Peyer's patch (tissue), 4 donors: ENCODE measurements at regions not wholly inside any gene's neighbourhood (a gene's known extent, or its start where the extent isn't known, plus 50 kb on each side); places are given as distances from the start of the nearest gene placed in this dataset.

ENCODE experiments used
- DNase-seq, 3 donors: peaks; one replicate each; pipeline ENCODE4 v3.0.0-alpha.2; 2017 to 2019
- H3K27ac ChIP-seq, 4 donors: fragments of 200-600 bp; sonication (generic); one replicate each; pipeline ENCODE4 v1.5.1; 2016 to 2019
- H3K27me3 ChIP-seq, 2 donors: fragments of 200-600 bp; sonication (generic); one replicate each; pipeline ENCODE4 v1.5.1; 2019
- H3K36me3 ChIP-seq, 3 donors: fragments of 200-600 bp; sonication (generic); one replicate each; pipeline ENCODE4 v1.5.1; 2016 to 2019
- H3K4me1 ChIP-seq, 4 donors: fragments of 200-600 bp; sonication (generic); one replicate each; pipeline ENCODE4 v1.5.1; 2016 to 2019
- H3K4me3 ChIP-seq, 4 donors: fragments of 200-600 bp; sonication (generic); 1 replicate in 3 of 4; 2 replicates in 1 of 4; pipeline ENCODE4 v1.5.1; 2016 to 2019; ENCODE audit warnings: mild to moderate bottlenecking in 1 of 4
- H3K9me3 ChIP-seq, 4 donors: fragments of 200-600 bp; sonication (generic); one replicate each; pipeline ENCODE4 v1.5.1; 2016 to 2019; ENCODE audit warnings: mild to moderate bottlenecking in 1 of 4
- POLR2A ChIP-seq, 2 donors: fragments of 450-650 bp; IDR thresholded peaks; one replicate each; pipeline ENCODE4 v1.5.1; 2017; ENCODE audit warnings: antibody characterized with exemption in 2 of 2, mild to moderate bottlenecking in 2 of 2, moderate library complexity in 2 of 2
- TF ChIP-seq, protein P1 (sequence below), 6 experiments: fragments of 450-650 bp in 4 of 6; fragments of 200-600 bp in 2 of 6; sonication (generic) in 1 of 6; IDR thresholded peaks; one replicate each; pipeline ENCODE4 v1.5.1; 2017 to 2019; ENCODE audit warnings: antibody characterized with exemption in 6 of 6, mild to moderate bottlenecking in 3 of 6, moderate library complexity in 1 of 6

- H3K9me3 ChIP-seq = peaks cover 0 to 6% (median 2%) of the 10 kb centered on the region in 4 donors
- no peaks in the 10 kb centered on the region for H3K36me3 ChIP-seq
- H3K27ac ChIP-seq = no peak overlapping the region
Measured at GRCh38 chr6:148064406-148065134, 278.1 kb upstream of the SASH1 start.

GRCh38 chr6:148068437-148069061 is 274.1 kb upstream of the SASH1 start:
- Histone ChIP-seq H3K36me3 (no peaks in the 10 kb centered on the region), H3K27ac (no peak overlapping the region), H3K27me3 (no peaks in the 10 kb centered on the region), H3K9me3 (no peaks in the 10 kb centered on the region), H3K4me3 (no peak overlapping the region), H3K4me1 (no peaks in the 10 kb centered on the region)
- TF ChIP-seq, protein P1, sequence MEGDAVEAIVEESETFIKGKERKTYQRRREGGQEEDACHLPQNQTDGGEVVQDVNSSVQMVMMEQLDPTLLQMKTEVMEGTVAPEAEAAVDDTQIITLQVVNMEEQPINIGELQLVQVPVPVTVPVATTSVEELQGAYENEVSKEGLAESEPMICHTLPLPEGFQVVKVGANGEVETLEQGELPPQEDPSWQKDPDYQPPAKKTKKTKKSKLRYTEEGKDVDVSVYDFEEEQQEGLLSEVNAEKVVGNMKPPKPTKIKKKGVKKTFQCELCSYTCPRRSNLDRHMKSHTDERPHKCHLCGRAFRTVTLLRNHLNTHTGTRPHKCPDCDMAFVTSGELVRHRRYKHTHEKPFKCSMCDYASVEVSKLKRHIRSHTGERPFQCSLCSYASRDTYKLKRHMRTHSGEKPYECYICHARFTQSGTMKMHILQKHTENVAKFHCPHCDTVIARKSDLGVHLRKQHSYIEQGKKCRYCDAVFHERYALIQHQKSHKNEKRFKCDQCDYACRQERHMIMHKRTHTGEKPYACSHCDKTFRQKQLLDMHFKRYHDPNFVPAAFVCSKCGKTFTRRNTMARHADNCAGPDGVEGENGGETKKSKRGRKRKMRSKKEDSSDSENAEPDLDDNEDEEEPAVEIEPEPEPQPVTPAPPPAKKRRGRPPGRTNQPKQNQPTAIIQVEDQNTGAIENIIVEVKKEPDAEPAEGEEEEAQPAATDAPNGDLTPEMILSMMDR (IDR thresholded peaks at IDR 0.05) = no peak
- no peak for TF ChIP-seq POLR2A (IDR thresholded peaks at IDR 0.05)
- DNase-seq = no peak

More at GRCh38 chr6:148064406-148065134, 278.1 kb upstream of the SASH1 start:
- TF ChIP-seq POLR2A (IDR thresholded peaks at IDR 0.05) = no peak
- TF ChIP-seq, protein P1 (IDR thresholded peaks at IDR 0.05) = no peak
- no peaks in the 10 kb centered on the region for H3K27me3 ChIP-seq
- no peak for DNase-seq
- H3K4me1 ChIP-seq = no peaks in the 10 kb centered on the region
- H3K4me3 ChIP-seq = no peak overlapping the region

DNA sequence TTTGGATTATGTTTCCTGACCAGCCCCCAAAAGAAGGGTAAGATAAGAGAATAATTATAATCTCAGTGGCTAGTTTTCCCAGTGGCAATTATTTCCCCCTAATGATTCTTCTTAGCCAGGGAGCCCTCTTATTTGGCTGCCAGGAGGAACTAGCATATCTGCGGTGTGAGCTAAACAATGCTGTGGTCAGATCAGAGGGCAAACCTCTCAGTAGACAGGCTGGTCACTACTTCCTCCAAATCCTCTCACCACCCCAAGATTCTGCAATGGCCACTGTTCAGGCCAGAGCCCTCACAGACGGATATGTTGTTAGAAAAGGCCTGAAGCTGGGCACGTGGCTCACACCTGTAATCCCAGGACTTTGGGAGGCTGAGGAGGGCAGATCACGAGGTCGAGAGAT is 273.4 kb upstream of the SASH1 start:
- Histone ChIP-seq H3K4me1 (no peaks in the 10 kb centered on the region), H3K36me3 (no peaks in the 10 kb centered on the region), H3K9me3 (no peaks in the 10 kb centered on the region), H3K27me3 (no peaks in the 10 kb centered on the region), H3K4me3 (no peak overlapping the region), H3K27ac (no peak overlapping the region)
- TF ChIP-seq, protein P1 (IDR thresholded peaks at IDR 0.05) = no peak
- TF ChIP-seq POLR2A (IDR thresholded peaks at IDR 0.05) = no peak
- no peak for DNase-seq

DNA sequence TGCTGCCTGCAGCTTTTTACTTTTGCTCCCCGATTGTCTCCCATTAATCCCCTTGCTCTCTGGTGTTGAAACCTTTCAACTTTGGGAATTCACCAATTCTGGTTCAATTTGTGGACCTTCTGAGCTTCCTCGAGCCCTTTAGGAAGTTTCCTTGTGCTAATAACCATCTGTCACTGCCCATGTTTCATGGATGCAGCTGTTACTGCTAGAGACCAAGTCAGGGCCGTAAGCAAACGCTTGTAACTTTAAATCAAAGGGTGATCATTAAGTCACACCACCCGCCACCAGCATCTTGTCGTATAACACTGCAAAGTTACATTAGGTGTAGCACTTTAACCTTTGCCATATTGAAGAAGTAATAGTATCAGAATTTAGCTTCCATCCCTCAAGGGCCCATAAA is 268.3 kb upstream of the SASH1 start:
- no peak for TF ChIP-seq POLR2A (IDR thresholded peaks at IDR 0.05)
- H3K4me3 ChIP-seq = no peak overlapping the region
- no peaks in the 10 kb centered on the region for H3K27me3 ChIP-seq
- DNase-seq = no peak
- H3K4me1 ChIP-seq = no peaks in the 10 kb centered on the region
- no peaks in the 10 kb centered on the region for H3K36me3 ChIP-seq
- no peak overlapping the region for H3K27ac ChIP-seq
- H3K9me3 ChIP-seq = no peaks in the 10 kb centered on the region

DNA sequence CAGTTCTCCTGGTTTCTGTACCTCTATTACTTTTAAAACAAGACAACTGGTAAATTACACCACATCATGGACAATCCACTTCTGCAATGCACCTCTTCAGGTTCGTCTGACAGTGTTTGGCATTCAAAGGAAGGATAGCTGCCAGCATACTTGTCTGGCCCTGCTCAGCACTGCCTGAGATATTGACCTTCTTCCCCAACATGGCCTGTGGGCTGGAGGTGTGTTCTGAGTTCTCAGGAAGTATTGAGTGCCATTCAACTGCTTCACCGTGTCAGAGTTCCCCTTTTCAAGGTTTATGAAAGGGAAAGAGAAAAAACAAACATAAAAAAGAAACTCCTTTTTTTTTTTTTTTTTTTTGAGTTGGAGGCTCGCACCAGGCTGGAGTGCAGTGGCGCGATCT is 267.9 kb upstream of the SASH1 start:
- H3K27ac ChIP-seq = no peak overlapping the region
- H3K36me3 ChIP-seq = no peaks in the 10 kb centered on the region
- H3K9me3 ChIP-seq = no peaks in the 10 kb centered on the region
- TF ChIP-seq POLR2A (IDR thresholded peaks at IDR 0.05) = no peak
- TF ChIP-seq, protein P1 (IDR thresholded peaks at IDR 0.05) = no peak
- no peaks in the 10 kb centered on the region for H3K4me1 ChIP-seq
- DNase-seq = no peak
- no peak overlapping the region for H3K4me3 ChIP-seq
- H3K27me3 ChIP-seq = no peaks in the 10 kb centered on the region

- no peak for DNase-seq
- H3K27me3 ChIP-seq = no peaks in the 10 kb centered on the region
- H3K4me3 ChIP-seq = no peak overlapping the region
- no peaks in the 10 kb centered on the region for H3K9me3 ChIP-seq
- no peaks in the 10 kb centered on the region for H3K36me3 ChIP-seq
- no peak for TF ChIP-seq POLR2A (IDR thresholded peaks at IDR 0.05)
- TF ChIP-seq, protein P1 (IDR thresholded peaks at IDR 0.05) = no peak
- no peak overlapping the region for H3K27ac ChIP-seq
- H3K4me1 ChIP-seq = no peaks in the 10 kb centered on the region
Measured at GRCh38 chr6:148075352-148075751, 267.3 kb upstream of the SASH1 start.
